ENCODE measurements at regions not wholly inside any gene's neighbourhood (a gene's known extent, or its start where the extent isn't known, plus 50 kb on each side); places are given as distances from the start of the nearest gene placed in this dataset.

DNA sequence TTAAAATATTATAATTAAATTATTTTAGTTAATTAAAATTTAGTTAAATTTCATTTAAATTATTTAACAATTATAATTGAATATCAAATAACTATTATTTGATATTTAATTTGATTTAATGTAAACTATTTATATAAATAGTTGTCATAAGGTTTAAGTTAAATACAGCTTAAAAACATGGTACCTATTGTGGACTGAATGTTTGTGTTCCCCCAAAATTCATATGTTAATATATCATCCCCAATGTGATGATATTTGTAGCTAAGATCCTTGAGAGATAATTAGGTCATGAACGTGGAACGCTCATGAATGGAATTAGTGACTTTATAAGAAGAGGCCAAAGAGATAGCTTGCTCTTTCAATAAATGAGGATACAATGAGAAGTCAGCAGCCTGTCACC is 505.7 kb upstream of the LRATD1 start:
- DNase-seq: no peak

DNA sequence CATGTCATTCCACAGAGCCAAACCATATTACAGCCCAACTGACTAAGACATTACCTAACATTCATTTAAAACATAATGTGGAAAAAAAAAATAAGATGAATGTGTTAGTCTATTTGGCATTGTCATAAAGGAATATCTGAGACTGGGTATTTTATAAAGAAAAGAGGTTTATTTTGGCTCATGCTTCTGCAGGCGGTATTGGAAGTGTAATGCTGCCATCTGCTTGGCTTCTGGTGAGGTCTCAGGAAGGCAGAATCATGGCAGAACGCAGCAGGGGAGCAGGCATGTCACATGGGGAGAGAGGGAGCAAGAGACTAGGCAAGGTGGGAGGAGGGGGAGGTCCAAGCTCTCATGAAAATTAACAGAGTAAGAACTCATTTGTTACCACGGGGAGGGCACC is 504.8 kb upstream of the LRATD1 start:
- DNase-seq: no peak

DNA sequence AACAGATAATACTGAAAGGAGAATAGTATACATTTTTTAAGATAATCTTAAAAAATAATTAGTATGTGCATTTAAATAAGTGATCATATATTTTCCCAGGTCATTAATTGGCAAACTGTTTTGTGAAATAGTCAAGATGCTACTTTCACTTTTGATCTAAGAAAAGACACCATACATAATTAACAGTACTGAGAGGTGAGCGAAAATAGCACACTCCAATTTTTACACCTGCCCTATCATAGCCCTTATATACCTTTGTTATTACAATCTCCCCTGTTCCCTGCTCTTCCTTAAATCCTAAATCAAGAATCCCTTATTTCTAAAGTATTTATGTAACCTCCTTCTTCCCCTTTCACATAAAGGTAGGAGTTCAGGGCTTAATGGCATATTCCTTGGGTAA is 500.1 kb upstream of the LRATD1 start:
- no peak for DNase-seq

DNA sequence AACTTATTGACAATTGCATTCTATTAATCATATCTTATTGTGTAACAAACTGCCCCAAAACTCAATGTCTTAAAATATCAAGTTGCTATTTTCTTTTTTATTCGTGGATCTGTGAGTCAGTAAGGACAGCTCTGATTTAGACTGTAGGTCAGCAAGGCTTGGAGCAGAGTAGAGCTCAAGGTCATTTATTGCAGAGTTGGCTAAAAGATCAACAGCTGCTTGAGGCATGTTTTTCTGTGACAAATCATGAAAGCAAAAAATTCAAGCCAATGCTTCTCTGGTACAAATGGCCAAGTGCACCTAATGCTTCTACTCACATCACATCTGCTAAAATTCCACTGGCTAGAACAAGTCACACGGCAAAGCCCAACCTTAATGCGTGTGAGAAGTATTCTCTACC is 497.7 kb upstream of the LRATD1 start:
- DNase-seq: no peak

DNA sequence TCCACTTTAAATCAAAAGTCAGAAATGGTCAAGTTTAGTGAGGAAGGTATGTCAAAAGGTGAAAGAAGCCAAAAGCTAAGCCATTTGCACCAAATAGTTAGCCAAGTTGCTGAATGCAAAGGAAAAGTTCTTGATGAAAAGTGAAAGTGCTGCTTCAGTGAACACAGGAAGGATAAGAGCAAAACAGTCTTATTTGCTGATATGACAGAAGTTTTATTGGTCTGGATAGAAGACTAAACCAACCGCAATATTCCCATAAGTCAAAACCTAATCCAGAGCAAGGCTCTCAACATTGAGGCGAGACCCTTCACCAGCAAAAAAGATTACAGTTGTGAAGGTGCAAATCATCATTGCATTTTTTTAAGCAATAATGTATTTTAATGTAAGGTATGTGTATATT is 496.5 kb upstream of the LRATD1 start:
- no peak for DNase-seq

DNA sequence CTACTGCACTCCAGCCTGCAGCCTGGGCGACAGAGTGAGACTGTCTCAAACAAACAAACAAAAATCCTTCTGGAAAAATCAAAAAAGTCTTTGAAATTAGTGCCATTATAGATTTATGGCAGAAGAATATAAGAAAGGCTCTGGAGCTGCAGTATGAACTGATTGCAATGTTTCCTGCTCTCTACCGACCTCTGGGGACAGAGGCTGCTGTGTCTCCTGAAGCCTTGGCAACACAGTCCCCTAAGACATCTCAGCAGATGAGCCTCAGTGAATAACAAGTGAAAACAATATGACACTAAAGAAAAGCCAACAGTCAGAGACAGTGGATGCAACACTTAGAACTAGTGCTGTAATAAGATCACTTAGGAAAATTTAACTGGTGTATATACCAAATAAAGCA is 494.9 kb upstream of the LRATD1 start:
- no peak for DNase-seq

DNA sequence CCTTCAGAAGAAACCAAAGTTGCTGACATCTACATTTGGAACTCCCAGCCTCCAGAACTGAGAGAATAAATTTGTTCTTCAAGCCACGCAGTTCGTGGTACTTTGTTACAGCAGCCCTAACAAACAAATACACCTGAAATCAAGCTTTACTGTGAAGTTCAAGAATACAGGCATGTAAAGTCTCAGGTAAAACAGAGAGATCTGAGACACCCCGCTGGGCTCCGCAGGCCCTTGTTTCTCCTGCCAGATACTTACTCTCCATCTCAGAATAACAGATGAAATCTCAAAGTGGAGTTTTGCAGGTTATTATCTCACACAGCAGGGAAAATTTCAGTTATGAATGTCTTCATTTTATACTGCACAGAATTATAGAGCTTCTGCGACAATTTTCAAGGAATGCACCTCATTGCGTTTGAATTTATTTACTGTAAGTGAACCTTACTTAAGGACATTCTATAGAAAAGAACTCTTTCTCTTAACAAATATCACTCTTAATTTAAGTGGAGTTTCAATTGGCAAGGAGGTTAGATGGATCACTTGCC is 492.4 kb upstream of the LRATD1 start:
- no peak for DNase-seq

DNA sequence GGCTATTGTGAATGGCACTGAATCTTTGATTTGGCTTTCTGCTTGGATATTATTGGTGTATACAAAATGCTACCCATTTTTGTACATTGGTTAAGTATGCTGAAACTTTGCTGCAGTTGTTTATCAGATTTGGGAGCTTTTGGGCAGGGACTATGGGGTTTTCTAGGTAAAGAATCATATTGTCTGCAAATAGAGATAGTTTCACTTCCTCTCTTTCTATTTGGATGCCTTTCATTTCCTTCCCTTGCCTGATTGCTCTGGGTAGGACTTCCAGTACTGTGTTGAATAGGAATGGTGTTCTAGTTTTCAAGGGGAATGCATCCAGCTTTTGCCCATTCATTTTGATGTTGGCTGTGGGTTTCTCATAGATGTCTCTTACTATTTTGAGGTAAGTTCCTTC is 489.1 kb upstream of the LRATD1 start:
- DNase-seq: no peak

DNA sequence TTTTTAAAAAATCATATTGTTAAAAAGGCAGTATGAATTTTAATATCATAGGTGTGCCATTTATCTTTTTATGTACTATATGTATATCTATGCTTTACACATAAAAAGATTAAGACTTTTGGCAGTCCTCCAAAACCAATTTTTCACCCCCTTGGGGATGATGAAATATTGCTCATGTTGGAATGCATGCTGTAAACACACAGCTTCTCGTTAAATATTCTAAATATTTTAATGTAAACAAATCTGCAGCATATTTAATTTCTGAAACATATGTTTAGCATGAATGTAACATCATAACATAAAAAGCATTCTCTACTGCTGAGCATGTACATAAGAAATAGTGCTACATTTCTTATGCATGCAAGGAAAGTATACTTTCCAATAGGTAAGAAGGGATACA is 484.3 kb upstream of the LRATD1 start:
- no peak for DNase-seq

DNA sequence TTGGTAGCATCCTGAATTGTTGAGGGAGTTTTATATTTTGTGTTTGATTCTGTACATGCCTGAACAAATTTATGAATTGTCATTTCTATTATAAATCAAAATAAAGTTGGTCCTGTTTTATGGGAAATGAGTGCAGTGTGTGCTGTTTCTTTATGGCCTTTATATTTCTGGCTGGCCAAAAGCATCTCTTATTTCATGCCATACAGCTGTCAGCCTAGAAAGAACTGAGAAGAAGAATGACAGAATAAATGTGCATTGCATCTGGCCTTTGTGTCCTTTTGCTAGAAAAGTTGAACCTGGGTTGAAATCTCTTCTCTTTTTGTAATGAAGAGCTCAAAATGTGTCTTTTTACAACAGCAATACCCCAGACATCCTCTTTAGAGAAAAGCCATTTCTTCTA is 474.7 kb upstream of the LRATD1 start:
- no peak for DNase-seq

DNA sequence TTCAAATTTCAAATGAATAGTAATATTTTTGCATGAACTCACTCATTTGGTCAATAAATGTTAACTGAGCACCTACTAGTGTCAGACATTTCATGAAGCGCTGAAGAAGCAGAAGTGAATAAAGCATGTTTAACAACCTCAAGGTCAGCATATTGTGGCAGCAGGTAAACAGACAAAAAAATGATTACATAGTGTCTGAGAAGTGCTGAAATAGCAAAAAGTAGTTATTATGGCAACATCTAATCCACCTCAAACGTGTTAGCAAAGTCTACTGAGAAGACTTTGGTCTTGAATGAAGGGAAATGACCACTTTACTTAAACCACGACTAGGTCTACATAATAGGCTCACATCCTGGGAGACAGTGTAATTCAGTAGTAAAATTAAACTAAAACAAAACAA is 452.2 kb upstream of the LRATD1 start:
- DNase-seq: no peak

DNA sequence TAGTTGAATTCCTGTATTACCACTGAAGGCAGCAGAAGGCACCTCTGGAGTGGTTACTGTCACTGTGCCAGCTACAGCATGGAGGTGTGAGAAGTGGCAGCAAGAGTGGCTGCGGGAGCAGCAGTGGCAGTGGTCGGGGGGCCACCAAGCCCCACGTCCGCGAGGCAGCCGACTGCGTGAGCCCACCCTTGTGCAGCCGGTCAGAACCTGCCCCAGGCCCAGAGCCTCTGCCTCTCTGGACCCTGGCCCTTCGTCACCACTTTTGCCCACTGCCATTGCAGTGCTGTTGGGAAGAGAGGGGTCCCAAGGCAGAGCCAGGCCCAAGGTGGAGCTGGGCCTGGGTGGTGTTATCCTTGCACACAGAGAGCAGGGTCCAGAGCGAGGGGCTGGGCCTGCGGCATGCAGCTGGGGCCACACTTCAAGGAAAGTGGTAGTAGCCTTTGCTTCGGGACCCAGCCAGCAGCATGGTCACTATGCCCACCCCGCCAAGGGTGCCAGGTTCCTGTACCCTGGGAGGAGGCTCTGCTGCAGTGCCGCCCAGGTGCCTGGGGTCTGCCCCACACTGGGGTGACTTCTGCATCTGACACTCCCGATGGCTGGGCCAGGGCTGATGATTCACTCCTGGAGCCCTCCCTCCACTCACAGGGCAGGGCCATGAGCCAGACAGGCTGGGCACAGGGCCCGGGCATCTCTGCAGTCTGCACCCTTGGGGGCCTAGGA is 450.1 kb upstream of the LRATD1 start:
- no peak for DNase-seq

DNA sequence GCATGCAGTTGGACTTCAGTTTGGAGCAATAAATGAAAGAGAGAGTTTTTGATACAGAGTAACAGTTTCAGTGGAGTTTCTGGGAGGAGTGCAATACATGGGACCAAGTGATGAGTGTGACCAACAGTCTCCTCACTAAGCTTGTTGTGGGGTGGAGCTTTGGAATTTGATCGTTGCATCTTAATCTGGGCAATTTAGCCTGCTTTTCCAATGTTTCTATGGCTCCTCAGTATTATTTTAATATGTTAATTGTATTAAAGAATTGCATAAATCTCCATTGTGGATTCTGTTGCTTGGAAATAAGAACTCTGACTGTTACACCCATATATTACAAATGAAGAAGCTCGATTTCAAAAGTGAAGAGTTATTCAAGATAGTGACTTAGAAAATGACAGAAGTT is 446.6 kb upstream of the LRATD1 start:
- no peak for DNase-seq

DNA sequence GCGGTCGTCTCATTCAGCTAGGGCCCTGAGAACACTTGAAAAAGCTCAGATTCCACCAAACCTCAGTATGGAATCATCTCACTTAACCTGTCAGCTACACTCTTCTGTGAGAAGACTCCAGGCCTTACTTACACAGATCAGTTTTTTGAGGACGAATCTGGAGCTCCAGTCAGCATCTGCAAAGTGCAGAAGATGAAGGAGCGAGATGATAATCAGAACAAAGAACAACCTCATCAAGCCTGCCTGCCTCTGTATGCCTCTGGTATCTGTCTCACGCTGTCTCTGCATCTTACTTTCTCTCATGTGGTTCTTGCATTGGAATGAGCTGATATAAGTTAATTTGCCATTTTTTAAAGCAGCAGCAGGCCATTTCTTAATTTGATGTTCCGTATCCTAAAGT is 444.1 kb upstream of the LRATD1 start:
- no peak for DNase-seq

DNA sequence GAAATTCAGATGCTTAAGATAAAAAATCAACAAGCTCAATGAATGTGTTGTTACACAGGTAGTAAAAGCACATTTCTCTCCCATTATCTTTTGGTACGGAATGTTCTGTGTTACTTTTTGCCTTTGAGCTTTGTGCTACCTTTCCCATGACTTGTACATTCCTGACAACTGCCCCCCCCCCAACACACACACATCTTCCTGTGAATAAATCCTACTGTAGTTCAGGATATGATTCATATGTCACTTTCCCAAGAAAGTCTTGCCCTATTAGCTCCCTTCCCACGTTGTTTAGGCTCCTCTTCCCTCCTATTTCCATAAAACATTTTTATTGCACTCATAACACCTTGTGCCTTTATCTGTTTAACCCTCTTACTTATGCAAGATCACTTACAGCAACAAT is 442.6 kb upstream of the LRATD1 start:
- DNase-seq: no peak

DNA sequence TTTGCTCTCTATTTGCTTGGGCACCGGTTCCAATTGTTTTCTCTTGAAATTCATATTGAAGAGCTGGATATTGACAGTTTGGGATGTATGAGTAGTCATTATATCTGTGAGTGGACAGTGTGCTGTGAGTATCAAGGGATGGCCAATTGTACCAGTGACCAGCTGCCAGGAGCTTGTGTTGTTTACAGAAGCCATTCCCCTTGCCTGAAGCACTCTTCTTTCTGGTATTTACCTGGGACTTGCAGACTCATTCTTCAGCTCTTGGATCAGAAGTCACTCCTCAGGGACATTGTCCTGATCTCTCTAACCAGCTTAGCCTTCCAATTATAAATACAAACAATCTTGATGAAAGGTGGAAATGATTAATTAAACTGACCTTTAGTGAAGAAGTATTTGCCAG is 438.3 kb upstream of the LRATD1 start:
- DNase-seq: no peak

DNA sequence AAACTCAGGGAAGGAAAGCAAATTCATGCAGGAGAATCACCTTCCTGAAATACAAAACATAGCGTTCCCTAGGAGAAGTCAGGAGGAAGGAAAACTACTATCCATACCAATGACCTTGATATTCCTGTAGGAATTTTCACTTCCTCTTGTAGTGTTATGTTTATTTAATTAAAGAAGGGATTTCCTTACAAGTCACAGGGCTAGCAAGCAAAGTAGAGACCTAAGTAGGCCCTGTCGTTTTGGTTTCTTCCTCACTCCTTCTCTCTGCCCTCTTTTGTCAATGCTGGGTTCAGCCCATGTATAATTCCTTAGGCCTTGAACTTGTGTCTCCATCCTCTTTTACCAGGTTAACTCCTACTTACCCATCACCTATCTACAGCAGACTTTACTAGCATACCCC is 435.2 kb upstream of the LRATD1 start:
- DNase-seq: no peak

DNA sequence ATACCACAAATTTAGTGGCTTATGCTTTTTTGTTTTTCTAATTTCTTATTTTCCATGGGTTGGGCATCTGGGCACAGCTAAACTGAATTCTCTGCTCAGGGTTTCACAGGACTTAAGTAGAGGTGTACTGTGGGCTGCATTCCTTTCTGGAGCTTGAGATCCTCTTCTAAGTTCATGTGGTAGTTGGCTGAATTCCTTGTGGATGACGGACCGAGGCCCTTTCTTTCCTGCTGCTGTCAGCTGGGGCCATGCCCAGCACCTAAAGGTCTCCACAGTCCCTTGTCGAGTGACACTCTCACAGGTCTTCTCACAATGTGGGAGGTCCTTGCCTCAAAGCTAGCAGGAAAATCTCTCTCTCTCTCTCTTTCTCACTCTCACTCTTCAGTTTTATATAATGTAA is 433.5 kb upstream of the LRATD1 start:
- no peak for DNase-seq

DNA sequence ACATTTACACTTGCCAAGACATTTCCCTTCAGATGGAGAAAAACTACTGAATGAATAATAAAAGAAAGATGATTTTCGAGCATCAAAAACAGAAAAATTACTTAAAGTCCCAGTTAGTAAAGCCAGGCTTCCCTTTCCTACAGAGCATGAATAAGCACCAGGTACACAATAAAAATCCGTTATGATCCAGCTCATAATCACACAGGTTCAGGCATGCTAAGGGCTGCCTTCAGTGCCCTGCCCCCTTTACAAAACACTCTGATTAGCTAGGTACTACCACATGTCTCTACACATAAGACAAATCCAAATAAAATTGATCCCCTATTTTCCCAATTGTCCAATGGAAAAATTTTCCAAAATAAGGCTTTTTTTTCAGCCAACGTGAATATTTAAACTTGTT is 413.2 kb upstream of the LRATD1 start:
- DNase-seq: no peak

DNA sequence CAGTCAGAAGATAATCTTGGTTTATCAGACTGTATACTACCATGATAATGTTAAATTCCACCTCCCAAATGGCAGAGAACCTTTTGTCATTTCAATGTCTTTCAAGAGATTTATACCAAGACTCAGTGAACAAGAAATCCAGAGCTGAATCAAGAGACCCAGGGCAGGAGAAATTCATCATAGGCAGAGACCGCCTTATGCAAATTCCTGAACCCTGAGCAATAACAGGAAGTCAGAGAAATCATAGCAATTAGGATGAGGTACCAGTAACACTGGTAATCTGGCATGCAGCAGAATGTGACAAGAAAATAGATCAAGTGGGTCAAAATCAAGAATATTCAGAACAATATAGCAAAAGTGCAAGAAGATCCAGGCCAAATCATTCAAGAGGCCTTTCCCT is 412.4 kb upstream of the LRATD1 start:
- DNase-seq: no peak

DNA sequence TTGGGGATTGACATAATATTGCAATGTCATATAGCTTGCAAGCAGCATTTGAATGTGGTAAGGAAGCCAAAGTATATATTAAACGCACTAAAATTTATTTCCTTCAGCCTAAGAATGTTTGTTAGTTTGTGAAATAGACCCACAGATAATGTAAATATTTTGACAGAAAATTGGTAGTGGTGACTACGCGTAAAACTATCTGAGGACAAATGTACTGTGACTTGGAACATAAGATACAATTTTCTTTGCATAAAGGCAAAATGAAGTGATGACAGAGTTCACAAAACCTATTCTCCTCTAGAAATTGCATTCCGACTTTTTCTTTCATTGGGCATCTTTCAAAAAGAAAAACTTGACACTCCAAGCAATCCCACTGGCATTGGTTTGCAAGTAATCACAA is 411.1 kb upstream of the LRATD1 start:
- DNase-seq: no peak

DNA sequence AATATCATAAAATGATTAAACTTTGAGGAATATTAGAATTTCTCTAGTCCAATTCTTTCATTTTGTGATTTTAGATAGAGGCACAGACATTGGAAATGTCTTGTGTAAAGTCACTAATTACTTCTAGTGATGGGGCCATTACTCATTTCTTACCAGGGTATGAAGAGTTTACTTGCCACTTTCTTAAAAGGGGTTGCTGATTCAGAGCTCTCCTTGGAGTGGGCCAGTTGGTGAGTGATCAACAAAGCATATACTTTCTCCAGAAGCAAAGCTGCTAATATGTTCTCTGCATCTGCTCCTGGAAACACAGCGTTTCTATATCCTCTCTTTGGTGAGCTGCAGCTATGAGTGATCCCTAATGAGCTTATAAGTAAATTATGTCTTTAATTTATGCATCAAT is 408.9 kb upstream of the LRATD1 start:
- no peak for DNase-seq

DNA sequence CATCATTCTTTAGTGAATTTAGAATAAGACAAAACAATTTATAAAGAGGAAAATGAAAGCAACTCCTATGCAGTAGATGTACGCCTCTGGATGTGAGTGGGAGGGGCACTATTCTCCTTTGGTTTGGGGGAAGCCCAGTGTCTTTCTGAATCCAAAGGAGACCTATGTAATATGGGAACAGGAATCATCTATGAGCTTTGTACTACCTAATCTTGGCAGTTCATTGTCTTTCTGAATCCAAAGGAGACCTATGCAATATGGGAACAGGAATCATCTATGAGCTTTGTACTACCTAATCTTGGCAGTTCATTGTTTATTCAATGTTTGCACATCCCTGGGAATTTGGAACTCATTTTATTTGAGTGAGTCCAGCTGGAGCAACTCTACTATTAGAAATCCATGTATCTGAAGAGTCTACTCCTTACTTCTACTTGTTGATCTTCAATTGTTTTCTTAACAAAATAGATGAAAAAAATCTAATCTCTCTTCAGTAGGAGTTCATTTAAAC is 401.1 kb upstream of the LRATD1 start:
- no peak for DNase-seq

DNA sequence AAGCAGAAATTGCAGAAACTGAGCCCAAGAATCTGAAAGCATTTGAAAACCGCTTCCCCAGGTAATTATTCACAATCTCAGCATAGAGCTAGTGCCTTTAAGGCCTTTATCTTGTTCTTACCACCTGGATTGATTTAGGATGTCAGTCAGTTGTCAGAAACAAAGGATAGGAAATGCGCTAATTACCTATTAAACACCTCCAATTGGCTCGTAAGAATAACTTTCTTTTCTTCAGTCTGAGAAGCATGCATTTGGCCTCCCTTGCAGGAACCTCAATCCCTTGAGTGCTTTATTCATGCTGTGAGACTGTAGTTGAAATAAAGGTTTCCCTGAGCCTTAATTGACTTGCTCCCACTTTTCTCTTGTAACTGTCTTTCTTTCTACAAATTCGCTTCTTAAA is 400.3 kb upstream of the LRATD1 start:
- no peak for DNase-seq

DNA sequence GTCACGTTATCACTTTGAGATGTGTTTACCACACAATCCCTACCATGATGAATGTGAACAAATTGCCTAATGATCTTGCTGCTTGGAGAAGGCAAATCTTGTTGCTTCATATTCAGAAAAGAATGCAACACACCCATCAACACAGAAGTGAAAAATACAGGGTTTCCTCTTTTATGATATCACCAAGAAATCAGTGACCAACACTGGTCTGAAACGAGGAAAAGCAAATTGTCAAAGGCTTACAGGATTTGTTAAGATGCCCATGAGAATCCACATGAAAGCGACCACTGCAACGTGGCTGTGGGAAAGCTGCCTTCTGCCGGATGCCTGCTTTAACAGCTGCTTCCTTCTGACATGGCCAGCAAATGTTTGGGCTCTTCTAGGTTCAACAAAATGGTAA is 397.6 kb upstream of the LRATD1 start:
- no peak for DNase-seq

Data from SIG-M5 (cell line).